ENCODE measurements at regions not wholly inside any gene's neighbourhood (a gene's known extent, or its start where the extent isn't known, plus 50 kb on each side); places are given as distances from the start of the nearest gene placed in this dataset.

- no peak overlapping the region for H3K27ac ChIP-seq (ENCODE audit: low read depth in 1 of 2, low read length in 2 of 2)
- H3K9me3 ChIP-seq (ENCODE audit: control insufficient read depth in 4 of 4, low read length in 3 of 4) = no peaks in the 10 kb centered on the region
- no peaks in the 10 kb centered on the region for H3K36me3 ChIP-seq (ENCODE audit: control insufficient read depth in 4 of 4, insufficient read depth in 3 of 4, low read depth in 1 of 4, low read length in 3 of 4)
- peaks cover 0 to 6% (median 0%) of the 10 kb centered on the region in 4 donors for H3K27me3 ChIP-seq (ENCODE audit: control insufficient read depth in 4 of 4, insufficient read depth in 4 of 4, low read length in 3 of 4)
- TF ChIP-seq SP1 (IDR thresholded peaks at IDR 0.05) (no peak), RAD21 (IDR thresholded peaks at IDR 0.05) (no peak), FOXA1 (IDR thresholded peaks at IDR 0.05) (no peak), JUND (IDR thresholded peaks at IDR 0.05) (no peak), GABPA (IDR thresholded peaks at IDR 0.05 in 1 of 2, conservative IDR thresholded peaks at IDR 0.05 in 1 of 2) (no peak), RXRA (IDR thresholded peaks at IDR 0.05) (no peak), HNF4A (conservative IDR thresholded peaks at IDR 0.05) (no peak), TAF1 (conservative IDR thresholded peaks at IDR 0.05) (no peak), NR2F2 (IDR thresholded peaks at IDR 0.05) (no peak), HNF4G (IDR thresholded peaks at IDR 0.05) (no peak), REST (IDR thresholded peaks at IDR 0.05) (no peak), FOXA2 (IDR thresholded peaks at IDR 0.05) (no peak), YY1 (IDR thresholded peaks at IDR 0.05) (no peak)
- TF ChIP-seq, protein P1, sequence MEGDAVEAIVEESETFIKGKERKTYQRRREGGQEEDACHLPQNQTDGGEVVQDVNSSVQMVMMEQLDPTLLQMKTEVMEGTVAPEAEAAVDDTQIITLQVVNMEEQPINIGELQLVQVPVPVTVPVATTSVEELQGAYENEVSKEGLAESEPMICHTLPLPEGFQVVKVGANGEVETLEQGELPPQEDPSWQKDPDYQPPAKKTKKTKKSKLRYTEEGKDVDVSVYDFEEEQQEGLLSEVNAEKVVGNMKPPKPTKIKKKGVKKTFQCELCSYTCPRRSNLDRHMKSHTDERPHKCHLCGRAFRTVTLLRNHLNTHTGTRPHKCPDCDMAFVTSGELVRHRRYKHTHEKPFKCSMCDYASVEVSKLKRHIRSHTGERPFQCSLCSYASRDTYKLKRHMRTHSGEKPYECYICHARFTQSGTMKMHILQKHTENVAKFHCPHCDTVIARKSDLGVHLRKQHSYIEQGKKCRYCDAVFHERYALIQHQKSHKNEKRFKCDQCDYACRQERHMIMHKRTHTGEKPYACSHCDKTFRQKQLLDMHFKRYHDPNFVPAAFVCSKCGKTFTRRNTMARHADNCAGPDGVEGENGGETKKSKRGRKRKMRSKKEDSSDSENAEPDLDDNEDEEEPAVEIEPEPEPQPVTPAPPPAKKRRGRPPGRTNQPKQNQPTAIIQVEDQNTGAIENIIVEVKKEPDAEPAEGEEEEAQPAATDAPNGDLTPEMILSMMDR (IDR thresholded peaks at IDR 0.05; ENCODE audit: low read depth, low read length, missing input control) = no peak
- TF ChIP-seq, protein P2, sequence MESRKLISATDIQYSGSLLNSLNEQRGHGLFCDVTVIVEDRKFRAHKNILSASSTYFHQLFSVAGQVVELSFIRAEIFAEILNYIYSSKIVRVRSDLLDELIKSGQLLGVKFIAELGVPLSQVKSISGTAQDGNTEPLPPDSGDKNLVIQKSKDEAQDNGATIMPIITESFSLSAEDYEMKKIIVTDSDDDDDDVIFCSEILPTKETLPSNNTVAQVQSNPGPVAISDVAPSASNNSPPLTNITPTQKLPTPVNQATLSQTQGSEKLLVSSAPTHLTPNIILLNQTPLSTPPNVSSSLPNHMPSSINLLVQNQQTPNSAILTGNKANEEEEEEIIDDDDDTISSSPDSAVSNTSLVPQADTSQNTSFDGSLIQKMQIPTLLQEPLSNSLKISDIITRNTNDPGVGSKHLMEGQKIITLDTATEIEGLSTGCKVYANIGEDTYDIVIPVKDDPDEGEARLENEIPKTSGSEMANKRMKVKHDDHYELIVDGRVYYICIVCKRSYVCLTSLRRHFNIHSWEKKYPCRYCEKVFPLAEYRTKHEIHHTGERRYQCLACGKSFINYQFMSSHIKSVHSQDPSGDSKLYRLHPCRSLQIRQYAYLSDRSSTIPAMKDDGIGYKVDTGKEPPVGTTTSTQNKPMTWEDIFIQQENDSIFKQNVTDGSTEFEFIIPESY (IDR thresholded peaks at IDR 0.05) = no peak
- TF ChIP-seq, protein P3, sequence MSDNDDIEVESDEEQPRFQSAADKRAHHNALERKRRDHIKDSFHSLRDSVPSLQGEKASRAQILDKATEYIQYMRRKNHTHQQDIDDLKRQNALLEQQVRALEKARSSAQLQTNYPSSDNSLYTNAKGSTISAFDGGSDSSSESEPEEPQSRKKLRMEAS (IDR thresholded peaks at IDR 0.05) = no peak
- no peaks in the 10 kb centered on the region for H3K4me1 ChIP-seq (ENCODE audit: control insufficient read depth in 4 of 4, insufficient read depth in 4 of 4, low read length in 3 of 4)
- no peak for DNase-seq (ENCODE audit: low spot score)
- no peak overlapping the region for H3K4me3 ChIP-seq (ENCODE audit: low read depth in 1 of 3, low read length in 3 of 3)
- H3K9ac ChIP-seq (ENCODE audit: low read depth in 1 of 2, low read length in 2 of 2) = no peak overlapping the region
- 82% methylated on average over 6 of the region's 6 CpGs for WGBS
These were observed 101.1 kb upstream of the VPREB1 start for GRCh38 chr22:22143448-22143847.

- no peak overlapping the region for H3K4me3 ChIP-seq (ENCODE audit: low read depth in 1 of 3, low read length in 3 of 3)
- H3K36me3 ChIP-seq (ENCODE audit: control insufficient read depth in 4 of 4, insufficient read depth in 3 of 4, low read depth in 1 of 4, low read length in 3 of 4) = no peaks in the 10 kb centered on the region
- H3K9me3 ChIP-seq (ENCODE audit: control insufficient read depth in 4 of 4, low read length in 3 of 4) = no peaks in the 10 kb centered on the region
- WGBS = 74% methylated on average over 5 of the region's 5 CpGs
- no peak overlapping the region for H3K27ac ChIP-seq (ENCODE audit: low read depth in 1 of 2, low read length in 2 of 2)
- TF ChIP-seq YY1 (IDR thresholded peaks at IDR 0.05) = no peak
- no peak for TF ChIP-seq ATF3 (IDR thresholded peaks at IDR 0.05)
- TF ChIP-seq EGR1 (IDR thresholded peaks at IDR 0.05; ENCODE audit: low read depth in 2 of 2) = no peak
- no peak for TF ChIP-seq GABPA (IDR thresholded peaks at IDR 0.05 in 1 of 2, conservative IDR thresholded peaks at IDR 0.05 in 1 of 2)
- no peak for TF ChIP-seq HNF4G (IDR thresholded peaks at IDR 0.05)
- TF ChIP-seq FOXA2 (IDR thresholded peaks at IDR 0.05) = no peak
- TF ChIP-seq, protein P2 (IDR thresholded peaks at IDR 0.05) = no peak
- no peak for TF ChIP-seq REST (IDR thresholded peaks at IDR 0.05)
- TF ChIP-seq RAD21 (IDR thresholded peaks at IDR 0.05) = no peak
- no peak for TF ChIP-seq RXRA (IDR thresholded peaks at IDR 0.05)
- TF ChIP-seq, protein P3 (IDR thresholded peaks at IDR 0.05) = no peak
- no peak for DNase-seq (ENCODE audit: low spot score)
- no peaks in the 10 kb centered on the region for H3K4me1 ChIP-seq (ENCODE audit: control insufficient read depth in 4 of 4, insufficient read depth in 4 of 4, low read length in 3 of 4)
- H3K27me3 ChIP-seq (ENCODE audit: control insufficient read depth in 4 of 4, insufficient read depth in 4 of 4, low read length in 3 of 4) = peaks cover 0 to 2% (median 0%) of the 10 kb centered on the region in 4 donors
- H3K9ac ChIP-seq (ENCODE audit: low read depth in 1 of 2, low read length in 2 of 2) = no peak overlapping the region
These were observed 101.9 kb upstream of the VPREB1 start for GRCh38 chr22:22142661-22143060.
